HepG2 (cell line): ENCODE measurements at regions not wholly inside any gene's neighbourhood (a gene's known extent, or its start where the extent isn't known, plus 50 kb on each side); places are given as distances from the start of the nearest gene placed in this dataset.

Source experiments
- ATAC-seq: fragments of 200-7000 bp; cut with Tn5 transposase; 3 replicates; pipeline ENCODE4 v1.9.1; 2020; ENCODE audit warnings: mild to moderate bottlenecking, moderate library complexity
- BruUV-seq: library from RNA; stranded (reverse); fragments of 400-500 nt; replicated peaks from 2 replicates; lab custom pipeline; 2021; lab: Mats Ljungman, UMichigan
- CTCF ChIA-PET: fragments of 300-600 bp; formaldehyde crosslinking; extraction: SDS; loops from one replicate; lab custom pipeline; 2021; ENCODE audit warnings: low total read pairs, inconsistent platforms, low intra/inter-chr PET ratio; lab: Yijun Ruan, JAX
- POLR2A ChIA-PET: fragments of 350-600 bp; sonication (Branson Sonifier 250); formaldehyde crosslinking; loops from one replicate; lab custom pipeline; 2020; ENCODE audit warnings: antibody characterized with exemption, inconsistent platforms; lab: Yijun Ruan, JAX
- DNase-seq: peaks from one replicate; pipeline ENCODE4 v3.0.0-alpha.2; 2015; ENCODE audit warnings: low spot score
- FAIRE-seq: peaks from 3 replicates; lab custom pipeline; 2011; peaks lifted over from hg19 to GRCh38; lab: Jason Lieb, UNC
- H2AFZ ChIP-seq: one replicate; pipeline ENCODE4 v1.6.1; 2011; ENCODE audit warnings: low read length, inconsistent platforms
- H3K27ac ChIP-seq: fragments of 300-600 bp; 3 replicates; pipeline ENCODE4 v1.8.0; 2011; ENCODE audit warnings: mixed run types, mild to moderate bottlenecking, mixed read lengths, low read length, inconsistent platforms; ENCODE audit not compliant: insufficient read depth; ENCODE audit errors: extremely low read length
- H3K27me3 ChIP-seq, 2 experiments: fragments of 200-600 bp in 1 of 2; 2 replicates in 1 of 2; 3 replicates in 1 of 2; pipeline versions ENCODE4 v1.6.0 to v1.8.0; 2011; ENCODE audit warnings: low read length in 2 of 2, mild to moderate bottlenecking in 2 of 2, moderate library complexity in 2 of 2, inconsistent platforms in 1 of 2; ENCODE audit not compliant: insufficient read depth in 2 of 2, control insufficient read depth in 1 of 2
- H3K36me3 ChIP-seq, 2 experiments: fragments of 200-600 bp in 1 of 2; replicated peaks in 1 of 2; 2 replicates in 1 of 2; 3 replicates in 1 of 2; pipeline versions ENCODE4 v1.5.1 to v1.8.0; 2011; ENCODE audit warnings: low read length in 2 of 2, inconsistent platforms in 1 of 2; ENCODE audit not compliant: insufficient read depth in 2 of 2, control insufficient read depth in 1 of 2
- H3K4me1 ChIP-seq: 2 replicates; pipeline ENCODE4 v1.5.1; 2012; ENCODE audit warnings: low read length, inconsistent platforms; ENCODE audit not compliant: insufficient read depth
- H3K4me2 ChIP-seq: 2 replicates; pipeline ENCODE4 v1.6.0; 2011; ENCODE audit warnings: low read depth, low read length, inconsistent platforms
- H3K4me3 ChIP-seq, 3 experiments: fragments of 200-600 bp in 1 of 3; sonication (generic), shearing (Covaris generic) in 1 of 3; replicated peaks in 1 of 3; 2 replicates each; pipeline ENCODE4 v1.5.1; 2011 to 2016; ENCODE audit warnings: low read length in 3 of 3, inconsistent platforms in 2 of 3, low read depth in 2 of 3, mild to moderate bottlenecking in 2 of 3, control low read depth in 1 of 3, mixed read lengths in 1 of 3; ENCODE audit not compliant: insufficient read depth in 1 of 3
- H3K79me2 ChIP-seq: one replicate; pipeline ENCODE4 v1.6.1; 2011; ENCODE audit warnings: low read length, inconsistent platforms; ENCODE audit not compliant: insufficient read depth
- H3K9ac ChIP-seq: 2 replicates; pipeline ENCODE4 v1.6.0; 2011; ENCODE audit warnings: mild to moderate bottlenecking, low read depth, low read length, inconsistent platforms; ENCODE audit not compliant: insufficient read depth
- H3K9me3 ChIP-seq: 2 replicates; pipeline ENCODE4 v1.5.1; 2012; ENCODE audit warnings: mild to moderate bottlenecking, low read length
- H4K20me1 ChIP-seq: 2 replicates; pipeline ENCODE4 v1.6.0; 2011; ENCODE audit warnings: inconsistent platforms, mild to moderate bottlenecking, low read length, moderate library complexity; ENCODE audit not compliant: insufficient read depth
- BRD4 ChIP-seq: sonication (generic); formaldehyde crosslinking; IDR thresholded peaks from 2 replicates; pipeline ENCODE4 v1.4.0; 2020; ENCODE audit warnings: missing genetic modification reagents
- CBX1 ChIP-seq: IDR thresholded peaks from one replicate; pipeline ENCODE4 v1.6.1; 2016; ENCODE audit warnings: antibody characterized with exemption, low read depth
- CCDC6 ChIP-seq: sonication (generic); formaldehyde crosslinking; IDR thresholded peaks from 2 replicates; pipeline ENCODE4 v1.8.1; 2022; ENCODE audit warnings: mild to moderate bottlenecking, missing genetic modification reagents, moderate library complexity
- HBP1 ChIP-seq: IDR thresholded peaks from 2 replicates; pipeline ENCODE4 v1.6.1; 2016; ENCODE audit warnings: low read depth, control low read depth
- JDP2 ChIP-seq: sonication (generic); formaldehyde crosslinking; IDR thresholded peaks from 2 replicates; pipeline ENCODE4 v1.8.1; 2022; ENCODE audit warnings: missing genetic modification reagents, borderline replicate concordance
- NFIB ChIP-seq: sonication (generic); formaldehyde crosslinking; IDR thresholded peaks from 2 replicates; pipeline ENCODE4 v1.9.0; 2021; ENCODE audit warnings: missing genetic modification reagents, mild to moderate bottlenecking, borderline replicate concordance
- ZKSCAN5 ChIP-seq: sonication (generic); formaldehyde crosslinking; IDR thresholded peaks from 2 replicates; pipeline ENCODE4 v1.5.1; 2020; ENCODE audit warnings: mild to moderate bottlenecking, missing genetic modification reagents
- ZNF343 ChIP-seq: sonication (generic); formaldehyde crosslinking; IDR thresholded peaks from 2 replicates; pipeline ENCODE4 v1.4.0; 2020; ENCODE audit warnings: mild to moderate bottlenecking, missing genetic modification reagents
- ZNF367 ChIP-seq: sonication (generic); formaldehyde crosslinking; IDR thresholded peaks from 2 replicates; pipeline ENCODE4 v1.4.0; 2020; ENCODE audit warnings: missing genetic modification reagents, borderline replicate concordance
- ZNF607 ChIP-seq: sonication (generic); formaldehyde crosslinking; IDR thresholded peaks from 2 replicates; pipeline ENCODE4 v1.5.1; 2020; ENCODE audit warnings: missing genetic modification reagents, mild to moderate bottlenecking, borderline replicate concordance
- ZNF644 ChIP-seq: IDR thresholded peaks from 2 replicates; pipeline ENCODE4 v1.6.1; 2016; ENCODE audit warnings: low read depth
- ZNF768 ChIP-seq: sonication (generic); formaldehyde crosslinking; IDR thresholded peaks from 2 replicates; pipeline ENCODE4 v1.4.0; 2020; ENCODE audit warnings: missing genetic modification reagents
- in situ Hi-C: cut with HindIII; loops from 2 replicates; pipeline ENCODE4 v1.10.0; 2017; ENCODE audit warnings: low pct_unique_long_range_greater_than_20kb; ENCODE audit not compliant: extremely low pct_ligation_motif_present
- intact Hi-C: fragments of 100-400 bp; cut with micrococcal nuclease; formaldehyde crosslinking; loops from one replicate; pipeline ENCODE4 v1.10.0; 2022; ENCODE audit not compliant: unreplicated experiment
- TF ChIP-seq, protein P1 (sequence below), 2 experiments: fragments of 450-650 bp in 1 of 2; sonication (generic) in 1 of 2; formaldehyde crosslinking; IDR thresholded peaks; 2 replicates each; pipeline versions ENCODE4 v1.5.0 to v1.8.0; 2020 to 2022; ENCODE audit warnings: mild to moderate bottlenecking in 1 of 2, missing genetic modification reagents in 1 of 2
- TF ChIP-seq, protein P2 (sequence below): fragments of 450-650 bp; IDR thresholded peaks from 2 replicates; pipeline ENCODE4 v1.6.1; 2017

- no peak overlapping the region for H3K4me2 ChIP-seq
- intact Hi-C loops (loop anchor here (10.0 kb wide), 1 partner anchor 97 kb away; the partner anchor contains the start of gene TMEM168), in situ Hi-C loops (no loop called here)
- H3K9ac ChIP-seq = no peak overlapping the region
- DNase-seq = no peak
- ATAC-seq = no peak
- FAIRE-seq = no peak
- H3K79me2 ChIP-seq = no peaks in the 10 kb centered on the region
- H3K4me1 ChIP-seq = no peaks in the 10 kb centered on the region
- no peaks in the 10 kb centered on the region for H4K20me1 ChIP-seq
- ChIA-PET POLR2A (no interaction called here), CTCF (no interaction called here)
- no TSS peak for BruUV-seq
- no peaks in the 10 kb centered on the region for H3K9me3 ChIP-seq
- H3K4me3 ChIP-seq = no peak overlapping the region
- H3K27ac ChIP-seq = no peak overlapping the region
- H3K36me3 ChIP-seq = peaks cover 0 to 2% of the 10 kb centered on the region in 2 experiments; a peak in 1 of 5 replicates
- H3K27me3 ChIP-seq = no peaks in the 10 kb centered on the region
- TF ChIP-seq ZNF343 (CRISPR knock-in tag) = no peak
- TF ChIP-seq, protein P1, sequence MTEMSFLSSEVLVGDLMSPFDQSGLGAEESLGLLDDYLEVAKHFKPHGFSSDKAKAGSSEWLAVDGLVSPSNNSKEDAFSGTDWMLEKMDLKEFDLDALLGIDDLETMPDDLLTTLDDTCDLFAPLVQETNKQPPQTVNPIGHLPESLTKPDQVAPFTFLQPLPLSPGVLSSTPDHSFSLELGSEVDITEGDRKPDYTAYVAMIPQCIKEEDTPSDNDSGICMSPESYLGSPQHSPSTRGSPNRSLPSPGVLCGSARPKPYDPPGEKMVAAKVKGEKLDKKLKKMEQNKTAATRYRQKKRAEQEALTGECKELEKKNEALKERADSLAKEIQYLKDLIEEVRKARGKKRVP (CRISPR knock-in tag; IDR thresholded peaks at IDR 0.05) = no peak
- no peak for TF ChIP-seq JDP2
- TF ChIP-seq, protein P2, sequence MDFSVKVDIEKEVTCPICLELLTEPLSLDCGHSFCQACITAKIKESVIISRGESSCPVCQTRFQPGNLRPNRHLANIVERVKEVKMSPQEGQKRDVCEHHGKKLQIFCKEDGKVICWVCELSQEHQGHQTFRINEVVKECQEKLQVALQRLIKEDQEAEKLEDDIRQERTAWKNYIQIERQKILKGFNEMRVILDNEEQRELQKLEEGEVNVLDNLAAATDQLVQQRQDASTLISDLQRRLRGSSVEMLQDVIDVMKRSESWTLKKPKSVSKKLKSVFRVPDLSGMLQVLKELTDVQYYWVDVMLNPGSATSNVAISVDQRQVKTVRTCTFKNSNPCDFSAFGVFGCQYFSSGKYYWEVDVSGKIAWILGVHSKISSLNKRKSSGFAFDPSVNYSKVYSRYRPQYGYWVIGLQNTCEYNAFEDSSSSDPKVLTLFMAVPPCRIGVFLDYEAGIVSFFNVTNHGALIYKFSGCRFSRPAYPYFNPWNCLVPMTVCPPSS = no peak
- no peak for TF ChIP-seq ZNF367 (CRISPR knock-in tag)
- TF ChIP-seq ZNF644 (CRISPR knock-in tag) = no peak
- no peak for TF ChIP-seq ZKSCAN5
- TF ChIP-seq NFIB = no peak
- TF ChIP-seq BRD4 (CRISPR knock-in tag) = no peak
- TF ChIP-seq CCDC6 (CRISPR knock-in tag) = no peak
- no peak for TF ChIP-seq HBP1
- no peak for TF ChIP-seq ZNF768 (CRISPR knock-in tag)
- no peak for TF ChIP-seq ZNF607 (CRISPR knock-in tag)
- TF ChIP-seq CBX1 = no peak
- no peak overlapping the region for H2AFZ ChIP-seq
These were observed 101.5 kb upstream of the TMEM168 start for GRCh38 chr7:112891698-112892097.
